K562 (cell line): ENCODE measurements at regions not wholly inside any gene's neighbourhood (a gene's known extent, or its start where the extent isn't known, plus 50 kb on each side); places are given as distances from the start of the nearest gene placed in this dataset.

Experiments used
- ATAC-seq: fragments of 200-7000 bp; cut with Tn5 transposase; 3 replicates; pipeline ENCODE4 v1.9.1; 2020; ENCODE audit warnings: moderate library complexity
- BruUV-seq: library from RNA; stranded (reverse); fragments of 400-500 nt; replicated peaks from 2 replicates; lab custom pipeline; 2021; lab: Mats Ljungman, UMichigan
- CTCF ChIA-PET: fragments of 300-600 bp; formaldehyde crosslinking; extraction: SDS; loops from one replicate; lab custom pipeline; 2021; ENCODE audit warnings: low intra/inter-chr PET ratio; lab: Yijun Ruan, JAX
- POLR2A ChIA-PET: fragments of 300-600, 350-650 bp; sonication (Branson Sonifier 250); formaldehyde crosslinking; extraction: SDS; loops from one replicate; lab custom pipeline; 2021; ENCODE audit warnings: antibody characterized with exemption, inconsistent platforms; lab: Yijun Ruan, JAX
- DNase-seq, 4 experiments: peaks; one replicate each; pipeline versions ENCODE4 v3.0.0 to v3.0.0-alpha.2; 2011 to 2018; ENCODE audit warnings: low spot score in 3 of 4, mixed read lengths in 3 of 4; ENCODE audit errors: extremely low read depth in 1 of 4
- FAIRE-seq: peaks from 2 replicates; lab custom pipeline; 2011; peaks lifted over from hg19 to GRCh38; lab: Jason Lieb, UNC
- H2AFZ ChIP-seq: 2 replicates; pipeline ENCODE4 v1.6.0; 2011; ENCODE audit warnings: low read depth, low read length, control low read depth, inconsistent platforms
- H3K27ac ChIP-seq: fragments of 200-600 bp; 3 replicates; pipeline ENCODE4 v1.8.0; 2011; ENCODE audit warnings: low read depth, mild to moderate bottlenecking, control low read depth, inconsistent platforms, low read length, moderate library complexity, mixed read lengths; ENCODE audit errors: extremely low read depth
- H3K27me3 ChIP-seq, 2 experiments: fragments of 300-600 bp in 1 of 2; 2 replicates in 1 of 2; 3 replicates in 1 of 2; pipeline versions ENCODE4 v1.6.0 to v1.8.0; 2011; ENCODE audit warnings: inconsistent platforms in 2 of 2, low read length in 2 of 2, mild to moderate bottlenecking in 1 of 2, mixed read lengths in 1 of 2, moderate library complexity in 1 of 2; ENCODE audit not compliant: control insufficient read depth in 2 of 2, insufficient read depth in 2 of 2
- H3K36me3 ChIP-seq: fragments of 300-600 bp; 3 replicates; pipeline ENCODE4 v1.8.0; 2011; ENCODE audit warnings: mild to moderate bottlenecking, low read length, inconsistent platforms; ENCODE audit not compliant: control insufficient read depth, insufficient read depth
- H3K4me1 ChIP-seq, 2 experiments: fragments of 200-600 bp in 1 of 2; replicated peaks in 1 of 2; 2 replicates in 1 of 2; 3 replicates in 1 of 2; pipeline versions ENCODE4 v1.5.1 to v1.8.0; 2011; ENCODE audit warnings: inconsistent platforms in 2 of 2, low read length in 2 of 2, mild to moderate bottlenecking in 1 of 2, mixed read lengths in 1 of 2, moderate library complexity in 1 of 2; ENCODE audit not compliant: control insufficient read depth in 2 of 2, insufficient read depth in 2 of 2
- H3K4me2 ChIP-seq: 2 replicates; pipeline ENCODE4 v1.6.1; 2011; ENCODE audit warnings: low read length, control low read depth, inconsistent platforms, mixed read lengths; ENCODE audit not compliant: insufficient read depth
- H3K4me3 ChIP-seq: fragments of 200-600 bp; sonication (generic), shearing (Covaris generic); 2 replicates; pipeline ENCODE4 v1.5.1; 2016; ENCODE audit warnings: control low read depth, inconsistent platforms
- H3K79me2 ChIP-seq: fragments of 200-600 bp; 3 replicates; pipeline ENCODE4 v1.8.0; 2011; ENCODE audit warnings: low read length, inconsistent platforms; ENCODE audit not compliant: control insufficient read depth, insufficient read depth
- H3K9ac ChIP-seq, 2 experiments: 2 replicates each; pipeline versions ENCODE4 v1.6.0 to v1.6.1; 2011; ENCODE audit warnings: low read depth in 2 of 2, low read length in 2 of 2, control low read depth in 1 of 2, inconsistent platforms in 1 of 2, mild to moderate bottlenecking in 1 of 2, mixed read lengths in 1 of 2; ENCODE audit not compliant: insufficient read depth in 1 of 2
- H3K9me1 ChIP-seq: one replicate; pipeline ENCODE4 v1.6.0; 2011; ENCODE audit warnings: inconsistent platforms, mild to moderate bottlenecking, low read length, moderate library complexity; ENCODE audit not compliant: control insufficient read depth, insufficient read depth
- H3K9me3 ChIP-seq: replicated peaks from 2 replicates; pipeline ENCODE4 v1.5.1; 2011; ENCODE audit warnings: low read depth, low read length, inconsistent platforms; ENCODE audit not compliant: control insufficient read depth, insufficient read depth
- H4K20me1 ChIP-seq: replicated peaks from 2 replicates; pipeline ENCODE4 v1.6.1; 2011; ENCODE audit warnings: low read length, inconsistent platforms, mixed read lengths; ENCODE audit not compliant: control insufficient read depth, insufficient read depth
- BACH1 ChIP-seq: fragments of 200-800 bp; sonication (Bioruptor generic); IDR thresholded peaks from 2 replicates; pipeline ENCODE4 v1.6.1; 2016; ENCODE audit warnings: missing genetic modification characterization, missing compliant biosample characterization
- BCLAF1 ChIP-seq, 2 experiments: fragments of 450-650 bp in 1 of 2; IDR thresholded peaks; 2 replicates each; pipeline ENCODE4 v1.6.1; 2011 to 2017; ENCODE audit warnings: low read depth in 2 of 2, antibody characterized with exemption in 1 of 2, borderline replicate concordance in 1 of 2, low read length in 1 of 2, mild to moderate bottlenecking in 1 of 2, mixed read lengths in 1 of 2; ENCODE audit not compliant: control insufficient read depth in 1 of 2
- C11orf30 ChIP-seq: fragments of 450-650 bp; IDR thresholded peaks from 2 replicates; pipeline ENCODE4 v1.6.1; 2016; ENCODE audit warnings: low read depth, mild to moderate bottlenecking
- CEBPB ChIP-seq: fragments of 450-650 bp; IDR thresholded peaks from 2 replicates; pipeline ENCODE4 v1.6.1; 2016; ENCODE audit warnings: missing genetic modification characterization, missing compliant biosample characterization
- CEBPG ChIP-seq, 3 experiments: fragments of 200-800 bp in 1 of 3; sonication (Bioruptor generic) in 1 of 3; sonication (generic) in 1 of 3; formaldehyde crosslinking in 1 of 3; IDR thresholded peaks in 2 of 3; conservative IDR thresholded peaks in 1 of 3; 2 replicates each; pipeline versions ENCODE4 v1.6.1 to v1.8.0; 2016 to 2022; ENCODE audit warnings: missing compliant biosample characterization in 2 of 3, missing genetic modification characterization in 2 of 3, mild to moderate bottlenecking in 1 of 3, missing genetic modification reagents in 1 of 3
- ELF2 ChIP-seq: fragments of 250-450 bp; sonication (Bioruptor Pico); IDR thresholded peaks from 2 replicates; pipeline ENCODE4 v1.5.0; 2021; ENCODE audit warnings: mild to moderate bottlenecking
- FOXK2 ChIP-seq, 2 experiments: fragments of 450-650 bp; IDR thresholded peaks in 1 of 2; conservative IDR thresholded peaks in 1 of 2; 2 replicates each; pipeline ENCODE4 v1.6.1; 2016; ENCODE audit warnings: low read depth in 2 of 2, mild to moderate bottlenecking in 1 of 2
- HMGN3 ChIP-seq: IDR thresholded peaks from 2 replicates; pipeline ENCODE4 v1.6.1; 2011; ENCODE audit warnings: borderline replicate concordance, low read depth, mild to moderate bottlenecking, mixed read lengths, low read length; ENCODE audit not compliant: insufficient read length; ENCODE audit errors: extremely low read depth
- PRPF4 ChIP-seq: fragments of 200-400 bp; formaldehyde crosslinking; IDR thresholded peaks from one replicate; pipeline ENCODE4 v1.6.1; 2017; ENCODE audit warnings: low read length, low read depth, mild to moderate bottlenecking; ENCODE audit not compliant: insufficient read depth, poor library complexity, severe bottlenecking
- PTRF ChIP-seq: fragments of 450-650 bp; IDR thresholded peaks from 2 replicates; pipeline ENCODE4 v1.6.1; 2016; ENCODE audit warnings: mild to moderate bottlenecking, missing genetic modification characterization, missing compliant biosample characterization
- STAT5A ChIP-seq: IDR thresholded peaks from 2 replicates; pipeline ENCODE4 v1.6.1; 2012; ENCODE audit warnings: low read length, inconsistent platforms, borderline replicate concordance
- TCF7L2 ChIP-seq: fragments of 150-350 bp; IDR thresholded peaks from 2 replicates; pipeline ENCODE4 v1.6.1; 2016; ENCODE audit warnings: low read depth, mild to moderate bottlenecking, low read length, moderate library complexity
- ZNF124 ChIP-seq: sonication (generic); formaldehyde crosslinking; IDR thresholded peaks from 2 replicates; pipeline ENCODE4 v1.8.1; 2022; ENCODE audit warnings: missing genetic modification reagents
- ZNF316 ChIP-seq: fragments of 450-650 bp; IDR thresholded peaks from 2 replicates; pipeline ENCODE4 v1.6.1; 2016
- ZNF589 ChIP-seq: fragments of 200-800 bp; sonication (Bioruptor generic); IDR thresholded peaks from 2 replicates; pipeline ENCODE4 v1.6.1; 2016; ENCODE audit warnings: low read depth, missing genetic modification characterization, missing compliant biosample characterization
- ZNF668 ChIP-seq: fragments of 250-450 bp; sonication (Bioruptor Pico); IDR thresholded peaks from 2 replicates; pipeline ENCODE4 v1.8.0; 2022; ENCODE audit warnings: mild to moderate bottlenecking, inconsistent platforms
- ZNF766 ChIP-seq: fragments of 200-800 bp; sonication (Bioruptor generic); conservative IDR thresholded peaks from 2 replicates; pipeline ENCODE4 v1.6.1; 2016; ENCODE audit warnings: missing genetic modification characterization, missing compliant biosample characterization
- WGBS: fragments of 100-300 bp; shearing (Covaris generic); methylation state at CpG from one replicate; pipeline ENCODE4 v1.1.6; 2016; ENCODE audit warnings: low coverage, mixed read lengths; ENCODE audit not compliant: insufficient coverage; ENCODE audit errors: missing lambda C conversion rate; 5-methylcytosine and 5-hydroxymethylcytosine counted together
- in situ Hi-C: fragments of 300-500 bp; cut with MboI; formaldehyde crosslinking; loops from 4 replicates; pipeline ENCODE4 v1.15.0; 2018; ENCODE audit warnings: inconsistent platforms, mixed read lengths
- intact Hi-C: fragments of 100-400 bp; cut with micrococcal nuclease; formaldehyde crosslinking; loops from 2 replicates; pipeline ENCODE4 v1.14.2; 2022

- TF ChIP-seq CEBPG (CRISPR knock-in tag; IDR thresholded peaks at IDR 0.05) = no peak
- TF ChIP-seq CEBPG (tag; conservative IDR thresholded peaks at IDR 0.05 in 1 of 2, IDR thresholded peaks at IDR 0.05 in 1 of 2) = peak; percentile 28 to 52; a peak in 2 of 4 replicates
- no peak for TF ChIP-seq ZNF668
- TF ChIP-seq TCF7L2 = no peak
- TF ChIP-seq FOXK2 (conservative IDR thresholded peaks at IDR 0.05 in 1 of 2, IDR thresholded peaks at IDR 0.05 in 1 of 2; ENCODE audit: low read depth in 2 of 2) = no peak
- no peak for TF ChIP-seq PTRF (tag)
- TF ChIP-seq ELF2 (CRISPR knock-in tag) = no peak
- no peak for TF ChIP-seq HMGN3
- TF ChIP-seq, all 486 proteins: peak for 7
Measured at GRCh38 chr2:204454672-204455380, 90.4 kb upstream of the PARD3B start (continued).

GRCh38 chr2:204468746-204469429, 76.4 kb upstream of the PARD3B start:
- Histone ChIP-seq H3K4me3 (no peak overlapping the region), H4K20me1 (no peaks in the 10 kb centered on the region), H3K9ac (no peak overlapping the region), H3K4me2 (no peak overlapping the region), H2AFZ (peak overlapping the region; percentile 13; the same call in 1 of the 2 replicates), H3K27me3 (no peaks in the 10 kb centered on the region), H3K9me3 (no peaks in the 10 kb centered on the region), H3K4me1 (peaks cover 0 to 17% of the 10 kb centered on the region in 2 experiments; a peak in 3 of 5 replicates), H3K79me2 (no peaks in the 10 kb centered on the region), H3K36me3 (no peaks in the 10 kb centered on the region), H3K27ac (no peak overlapping the region), H3K9me1 (no peaks in the 10 kb centered on the region)
- intact Hi-C loops = no loop called here
- in situ Hi-C loops = no loop called here
- BruUV-seq = no TSS peak
- POLR2A ChIA-PET = interaction anchor here (0.9 to 1.8 kb wide), 3 partner anchors 14 to 49 kb away, joined by 3 to 5 read pairs (median 3); no protein-coding TSS in a partner anchor
- FAIRE-seq (no peak), ATAC-seq (no peak), DNase-seq (no peak)
- CTCF ChIA-PET = no interaction called here
- WGBS = 43% methylated on average over 4 of the region's 4 CpGs
- TF ChIP-seq BACH1 (tag) (no peak), STAT5A (no peak), ZNF316 (peak; percentile 79), C11orf30 (peak; percentile 65; the same call in 1 of the 2 replicates), ZNF766 (CRISPR knock-in tag) (peak; percentile 6; the same call in 1 of the 2 replicates), ZNF124 (CRISPR knock-in tag) (no peak), PRPF4 (no peak), BCLAF1 (IDR thresholded peaks at IDR 0.05; ENCODE audit: borderline replicate concordance in 1 of 2, control insufficient read depth in 1 of 2, low read depth in 2 of 2, low read length in 1 of 2) (no peak), ZNF589 (CRISPR knock-in tag) (peak; percentile 27; the same call in 1 of the 2 replicates), CEBPB (tag) (0 out of 2 replicates have a peak, but pooled peaks have one; percentile 35)
